Iris pigment epithelial cell (primary cell): ENCODE measurements at regions not wholly inside any gene's neighbourhood (a gene's known extent, or its start where the extent isn't known, plus 50 kb on each side); places are given as distances from the start of the nearest gene placed in this dataset.
A peak's percentile ranks its signal among the peaks of the same experiment; 100 is the strongest.
"Not testable (repeated sequence)": the region's sequence is repeated elsewhere in the genome, so short reads cannot be mapped to it uniquely, and the experiment has no call there.

Source experiments
- DNase-seq: peaks from one replicate; pipeline ENCODE4 v3.0.0-alpha.2; 2011; ENCODE audit warnings: low read depth

GRCh38 chr3:144756704-144757440 lies 785.2 kb downstream of the DIPK2A start:
- DNase-seq, result no peak

GRCh38 chr3:144760831-144761230 lies 789.2 kb downstream of the DIPK2A start:
- peak; percentile 11 for DNase-seq

- no peak for DNase-seq
Observed at GRCh38 chr3:144762091-144762490, 790.5 kb downstream of the DIPK2A start.

- no peak for DNase-seq
Observed at GRCh38 chr3:144763878-144764454, 792.3 kb downstream of the DIPK2A start.

- no peak for DNase-seq
Observed at GRCh38 chr3:144770281-144770680, 798.7 kb downstream of the DIPK2A start.

GRCh38 chr3:144770915-144771351 lies 799.3 kb downstream of the DIPK2A start:
- DNase-seq, result peak; percentile 38

- DNase-seq, result no peak
Observed at GRCh38 chr3:144771381-144771870, 799.8 kb downstream of the DIPK2A start.

GRCh38 chr3:144772372-144772771 lies 800.7 kb downstream of the DIPK2A start:
- no peak for DNase-seq

- no peak for DNase-seq
Observed at GRCh38 chr3:144773350-144773749, 801.7 kb downstream of the DIPK2A start.

GRCh38 chr3:144774897-144775296 lies 803.3 kb downstream of the DIPK2A start:
- DNase-seq, result no peak

- no peak for DNase-seq
Observed at GRCh38 chr3:144775551-144775950, 803.9 kb downstream of the DIPK2A start.

GRCh38 chr3:144777906-144778305 lies 806.3 kb downstream of the DIPK2A start:
- no peak for DNase-seq

- no peak for DNase-seq
Observed at GRCh38 chr3:144791034-144791433, 819.4 kb downstream of the DIPK2A start.

- DNase-seq, result no peak
Observed at GRCh38 chr3:144801890-144802289, 830.3 kb downstream of the DIPK2A start.

GRCh38 chr3:144809380-144809779 lies 837.8 kb downstream of the DIPK2A start:
- no peak for DNase-seq

GRCh38 chr3:144810160-144810559 lies 838.5 kb downstream of the DIPK2A start:
- DNase-seq, result no peak

- DNase-seq, result no peak
Observed at GRCh38 chr3:144815655-144816054, 844.0 kb downstream of the DIPK2A start.

GRCh38 chr3:144816323-144816722 lies 844.7 kb downstream of the DIPK2A start:
- DNase-seq, result no peak

GRCh38 chr3:144818973-144819372 lies 847.4 kb downstream of the DIPK2A start:
- DNase-seq, result no peak

GRCh38 chr3:144820232-144820631 lies 848.6 kb downstream of the DIPK2A start:
- DNase-seq, result not testable (repeated sequence)

GRCh38 chr3:144820726-144821125 lies 849.1 kb downstream of the DIPK2A start:
- no peak for DNase-seq

GRCh38 chr3:144821583-144821982 lies 850.0 kb downstream of the DIPK2A start:
- DNase-seq, result peak; percentile 53

GRCh38 chr3:144822671-144823070 lies 851.0 kb downstream of the DIPK2A start:
- DNase-seq, result no peak
